Stimulated activated CD8-positive, alpha-beta memory T cell treated with anti-CD3 and anti-CD28 coated beads, Interleukin-7, amount 100 ng/mL, for 48 hours (primary cell): ENCODE measurements at regions not wholly inside any gene's neighbourhood (a gene's known extent, or its start where the extent isn't known, plus 50 kb on each side); places are given as distances from the start of the nearest gene placed in this dataset.

Source experiments
- DNase-seq, 2 donors: peaks; one replicate each; pipeline ENCODE4 v3.0.0-alpha.2; 2020; ENCODE audit warnings: low read depth in 1 of 2; ENCODE audit errors: extremely low read depth in 1 of 2

- DNase-seq, result no peak
Observed at GRCh38 chr13:50344717-50345116, 329.5 kb downstream of the KCNRG start.

DNA sequence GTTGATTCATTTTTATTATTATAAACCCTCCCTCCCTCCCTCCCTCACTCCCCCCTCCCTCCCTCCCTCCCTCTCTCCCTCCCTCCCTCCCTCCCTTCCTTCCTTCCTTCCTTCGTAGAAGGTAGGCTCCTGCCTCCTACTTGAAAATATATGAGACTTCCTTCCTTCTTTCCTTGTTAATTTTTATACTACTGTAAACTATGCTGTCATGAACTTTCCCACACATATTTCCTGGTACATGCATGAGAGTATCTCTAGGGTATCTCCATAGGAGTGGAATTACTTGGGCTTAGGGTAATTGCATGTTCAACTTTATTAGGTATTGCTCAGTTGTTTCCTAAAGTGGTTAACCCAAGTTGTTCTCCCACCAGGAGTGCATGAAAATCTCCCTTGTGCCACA lies 330.6 kb downstream of the KCNRG start:
- no peak for DNase-seq

DNA sequence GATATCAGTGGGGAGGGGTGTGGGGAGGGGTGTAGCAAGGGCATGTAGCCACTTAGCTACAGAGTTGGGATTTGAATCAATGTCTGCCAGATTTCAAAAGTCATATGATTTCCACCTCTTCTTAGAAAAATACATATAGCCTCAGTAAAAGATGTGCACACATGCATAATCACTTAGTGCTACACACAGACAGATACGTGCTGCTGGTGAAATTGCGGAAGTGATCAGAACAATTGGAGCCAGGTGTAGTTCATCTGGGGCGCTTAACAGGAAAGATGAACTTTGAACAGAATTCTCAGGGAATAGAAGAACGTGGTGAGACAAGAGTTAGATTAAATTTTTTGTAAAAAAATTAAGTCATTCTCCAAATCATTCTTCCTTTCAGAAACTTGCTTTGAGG lies 333.1 kb downstream of the KCNRG start:
- no peak for DNase-seq

DNA sequence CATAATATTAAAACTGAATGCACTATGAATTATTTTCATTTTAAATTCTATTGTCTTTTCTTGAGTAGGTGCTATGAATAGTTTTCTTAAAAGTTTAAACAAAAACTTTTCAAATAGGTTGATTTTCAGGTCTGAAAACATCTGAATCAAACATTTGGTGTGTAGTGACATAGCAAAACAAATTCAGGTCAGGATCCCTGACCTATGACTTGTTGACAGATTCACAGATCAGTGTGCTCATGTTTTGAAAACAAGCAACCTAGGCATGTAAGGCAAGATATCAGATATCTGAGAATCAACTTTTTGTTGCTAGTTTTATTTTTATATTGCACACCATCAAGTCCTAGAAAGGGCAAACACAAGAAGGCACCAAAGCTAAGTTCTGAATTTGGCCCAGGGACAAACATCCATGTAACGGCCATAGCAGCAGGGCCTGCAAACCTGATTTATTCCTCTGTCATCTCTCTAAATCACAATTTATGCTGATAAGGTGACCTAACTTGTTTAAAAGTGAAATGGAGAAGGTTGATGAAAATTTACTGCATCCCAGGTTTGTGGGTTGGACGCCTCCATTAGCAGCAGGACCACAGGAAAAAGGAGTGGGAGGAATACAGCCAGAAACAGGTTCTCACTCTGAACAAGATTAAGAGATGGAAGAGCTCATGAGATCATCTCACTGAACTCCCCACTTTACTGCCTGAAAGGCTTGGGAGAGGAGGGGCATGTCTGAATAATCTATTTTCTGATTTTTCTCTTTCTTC lies 337.7 kb downstream of the KCNRG start:
- no peak for DNase-seq

DNA sequence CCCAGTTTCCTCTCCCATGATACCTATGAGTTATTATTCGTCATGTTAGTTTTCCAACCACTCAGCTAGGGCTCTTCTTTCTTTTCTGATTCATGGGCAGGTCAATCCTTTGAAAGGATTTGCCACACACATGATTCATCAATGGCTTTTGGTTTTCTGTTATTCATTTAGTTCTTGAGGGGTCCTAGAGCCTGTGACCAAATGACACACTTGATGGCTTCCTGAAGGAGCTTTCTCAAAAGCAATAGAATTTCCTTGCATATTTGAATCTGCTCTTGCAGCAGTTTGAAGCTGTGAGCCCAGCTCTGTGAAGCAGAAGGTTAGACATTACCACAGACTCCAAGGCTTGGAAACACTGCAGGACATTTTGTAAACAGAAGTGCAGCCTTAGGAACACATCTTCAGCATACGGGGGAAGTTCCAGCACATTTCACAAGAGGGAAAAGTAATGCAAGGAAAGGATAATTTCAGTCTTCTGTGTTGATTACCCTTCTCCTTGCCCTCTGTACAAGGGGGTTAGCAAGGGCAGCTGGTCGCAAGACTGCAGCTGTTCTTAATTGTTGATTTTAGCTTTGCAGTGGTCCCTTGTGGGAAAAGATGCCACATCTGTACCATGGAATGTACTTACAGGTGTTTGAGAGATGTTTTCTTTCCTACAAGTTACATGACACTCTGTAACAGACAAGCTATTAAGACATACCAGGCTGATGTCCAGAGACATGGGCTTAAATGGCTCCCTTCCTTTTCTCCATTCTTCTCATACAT lies 338.6 kb downstream of the KCNRG start:
- DNase-seq, result no peak

- no peak for DNase-seq
Observed at GRCh38 chr13:50355797-50356196, 340.6 kb downstream of the KCNRG start.

- no peak for DNase-seq
Observed at GRCh38 chr13:50357136-50357535, 341.9 kb downstream of the KCNRG start.

GRCh38 chr13:50357586-50358118 lies 342.4 kb downstream of the KCNRG start:
- no peak for DNase-seq

DNA sequence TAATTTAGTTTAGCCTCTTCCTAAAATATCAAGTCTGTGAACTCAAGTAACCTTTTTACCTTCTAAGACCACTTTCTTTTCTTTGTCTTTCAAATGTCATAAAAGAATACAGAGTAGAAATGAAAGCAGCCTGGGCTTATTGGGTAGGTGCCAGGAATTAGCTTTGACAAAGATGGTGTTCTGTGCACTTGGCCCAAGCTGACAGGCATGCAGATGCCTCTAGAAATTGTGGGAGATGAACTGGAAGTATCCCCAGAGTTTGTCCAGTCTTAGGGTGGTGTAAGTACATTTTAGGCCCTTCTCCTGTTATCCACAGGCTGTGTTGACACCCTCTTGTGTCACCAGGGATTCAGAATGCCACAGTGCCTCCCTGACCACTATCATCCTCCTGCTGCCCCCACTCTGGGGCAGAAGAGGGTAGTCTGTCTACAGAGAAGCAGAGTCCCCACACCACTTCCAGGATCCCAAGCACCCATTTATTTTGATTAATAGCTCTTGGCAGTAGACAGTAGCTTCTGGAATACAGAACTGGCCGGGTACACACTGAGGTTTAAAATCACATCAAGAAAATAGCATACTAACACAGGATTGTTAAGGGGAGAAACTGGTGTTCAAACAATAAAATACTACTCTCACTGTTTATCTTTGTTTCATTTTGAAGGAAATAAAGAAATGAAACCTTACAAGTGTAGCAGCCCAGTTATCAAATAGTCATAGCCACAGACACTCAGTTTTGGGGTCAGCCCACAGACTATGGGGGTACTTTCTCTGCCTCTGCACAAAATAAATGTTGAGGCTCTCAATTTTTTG lies 343.2 kb downstream of the KCNRG start:
- no peak for DNase-seq

DNA sequence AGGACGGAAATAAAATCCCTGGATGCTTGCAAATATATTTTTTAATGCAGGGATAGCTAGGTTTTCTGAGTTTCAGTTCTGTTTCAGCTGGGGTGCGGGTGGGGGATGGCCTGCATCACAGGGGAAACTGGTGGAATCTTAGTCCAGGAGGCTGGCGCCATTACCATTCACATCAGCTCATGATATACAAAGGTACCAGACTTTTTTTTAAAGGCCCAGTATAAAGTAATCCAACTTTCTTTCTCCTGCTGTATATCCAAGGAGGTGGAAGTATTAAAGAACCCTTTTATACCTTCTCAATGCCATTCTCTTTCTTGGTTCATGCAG lies 343.8 kb downstream of the KCNRG start:
- DNase-seq, result no peak

GRCh38 chr13:50359779-50360178 lies 344.5 kb downstream of the KCNRG start:
- no peak for DNase-seq

GRCh38 chr13:50360637-50361036 lies 345.4 kb downstream of the KCNRG start:
- no peak for DNase-seq

DNA sequence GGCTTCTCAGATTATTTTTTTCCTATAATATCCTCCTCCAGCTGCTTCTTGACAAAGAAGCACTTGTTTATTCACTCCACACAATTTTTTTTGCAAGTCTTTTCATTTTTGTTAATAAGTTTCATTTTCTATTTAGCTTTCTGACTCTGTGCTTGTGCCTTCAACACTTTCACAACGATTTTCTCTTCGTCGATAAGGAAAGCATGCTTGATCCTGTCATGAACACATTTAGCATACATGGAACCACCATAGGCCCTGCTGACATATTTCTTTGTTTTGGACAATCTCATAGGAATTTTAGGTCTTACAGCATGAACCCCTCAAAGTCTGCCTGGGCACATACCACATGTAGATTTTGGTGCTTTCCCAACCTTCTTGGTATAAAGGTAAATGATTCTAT lies 346.0 kb downstream of the KCNRG start:
- DNase-seq, result no peak

DNA sequence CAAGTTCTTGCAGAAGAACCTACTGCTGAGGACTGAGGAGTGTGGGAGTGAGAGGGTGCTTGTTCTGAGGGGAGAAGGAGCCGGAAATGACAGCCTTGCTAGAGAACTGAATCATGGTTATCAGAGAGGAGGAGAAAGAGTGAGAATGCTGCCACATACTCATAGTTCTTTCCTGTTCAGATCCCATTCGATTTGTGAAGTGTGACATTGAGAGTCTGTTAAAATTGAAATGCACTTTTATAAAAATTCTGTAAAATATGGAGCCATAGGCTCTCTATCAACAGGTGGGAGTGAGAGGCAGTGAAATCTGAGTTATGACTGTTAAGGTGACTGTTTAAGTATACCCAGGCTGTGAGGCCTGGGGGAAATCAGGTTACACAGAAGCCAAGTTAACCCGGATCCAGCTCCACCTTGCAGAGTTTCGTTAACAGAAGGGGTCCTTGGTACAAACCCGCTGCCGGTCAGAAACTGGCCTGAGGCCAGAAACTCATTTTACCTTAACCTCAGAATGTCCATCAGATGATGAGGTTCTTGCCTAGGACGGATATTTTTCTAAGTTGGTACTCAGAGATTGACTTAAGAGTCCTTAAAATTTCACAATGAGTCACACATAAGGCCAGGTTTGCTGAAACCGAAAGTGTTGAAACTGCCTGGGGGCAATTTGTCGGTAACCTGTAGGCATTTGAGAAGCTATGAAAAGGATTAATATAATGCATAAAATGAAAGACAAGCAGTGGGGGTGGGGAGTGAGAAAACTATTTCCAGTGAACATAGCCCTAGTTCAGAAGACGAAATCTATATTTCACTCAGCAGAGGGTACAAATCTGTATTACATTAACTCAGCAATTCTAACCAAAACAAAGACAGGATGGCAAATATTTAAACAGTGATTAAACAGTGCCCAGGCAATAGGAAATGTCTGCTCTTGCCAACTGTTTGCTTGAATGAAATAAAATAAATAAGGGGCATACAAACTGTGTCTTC lies 350.5 kb downstream of the KCNRG start:
- peak in 1 of 2 donors; percentile 46 for DNase-seq

GRCh38 chr13:50366488-50367174 lies 351.4 kb downstream of the KCNRG start:
- DNase-seq, result peak in 1 of 2 donors; percentile 32

GRCh38 chr13:50369646-50370045 lies 354.4 kb downstream of the KCNRG start:
- no peak for DNase-seq

GRCh38 chr13:50370303-50370950 lies 355.2 kb downstream of the KCNRG start:
- no peak for DNase-seq

DNA sequence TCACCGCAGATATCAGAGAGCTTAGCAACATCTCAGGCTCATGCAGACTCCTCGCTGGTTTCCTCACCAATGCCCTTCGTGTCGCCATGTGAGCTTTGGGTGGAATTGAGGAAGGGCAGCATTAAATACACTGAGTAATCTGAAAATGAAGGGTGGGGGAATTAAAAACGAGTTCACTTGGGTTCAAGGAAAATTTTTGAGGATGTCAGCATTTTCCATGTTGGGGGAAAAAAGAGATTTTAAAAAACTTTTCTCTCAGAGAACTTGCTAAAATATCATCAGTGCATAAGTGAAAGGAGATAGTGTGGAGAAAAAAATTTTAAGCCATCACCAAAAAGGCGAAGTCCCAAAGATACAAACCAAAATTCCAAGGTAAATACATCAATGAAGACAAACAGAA lies 359.3 kb downstream of the KCNRG start:
- DNase-seq, result no peak

DNA sequence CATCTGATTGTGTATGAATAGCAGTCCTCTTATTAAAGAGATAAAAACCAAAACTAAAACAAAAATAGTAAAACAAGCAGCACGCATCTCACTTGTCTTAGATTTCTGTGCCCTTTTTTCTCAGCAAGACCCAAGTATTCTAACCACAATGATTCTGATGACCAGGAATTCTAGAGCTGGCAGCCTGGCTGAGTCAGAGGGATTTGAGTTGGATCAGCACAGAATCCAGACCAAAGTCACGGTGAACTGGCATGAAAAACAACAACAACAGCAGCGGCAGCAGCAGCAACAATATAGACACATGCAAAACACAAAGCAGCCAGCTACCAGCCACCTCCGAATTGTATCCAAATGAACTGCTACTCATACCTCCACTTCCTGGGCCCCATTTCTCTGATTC lies 360.5 kb downstream of the KCNRG start:
- no peak for DNase-seq
